ENCODE measurements at regions not wholly inside any gene's neighbourhood (a gene's known extent, or its start where the extent isn't known, plus 50 kb on each side); places are given as distances from the start of the nearest gene placed in this dataset.

GRCh38 chr12:112676507-112676906 is 115.0 kb upstream of the RPH3A start:
- no peak for DNase-seq (ENCODE audit: low read depth in 2 of 2)
- Histone ChIP-seq H3K9me3 (ENCODE audit: control insufficient read depth, insufficient read depth, low read depth, low read length) (no peaks in the 10 kb centered on the region), H4K20me1 (ENCODE audit: control insufficient read depth, extremely low read depth, insufficient read depth, low read length) (no peaks in the 10 kb centered on the region), H3K9ac (ENCODE audit: insufficient read depth, low read length) (no peak overlapping the region), H3K4me3 (replicated peaks in 1 of 4; ENCODE audit: control extremely low read depth in 1 of 4, insufficient read depth in 1 of 4, low read depth in 3 of 4, low read length in 4 of 4) (no peak overlapping the region), H3K4me1 (ENCODE audit: control insufficient read depth, extremely low read depth, insufficient read depth, low read length) (no peaks in the 10 kb centered on the region), H3K36me3 (ENCODE audit: control insufficient read depth, insufficient read depth, low read length) (no peaks in the 10 kb centered on the region), H3K27ac (ENCODE audit: insufficient read depth, low read length) (no peak overlapping the region), H3K79me2 (ENCODE audit: control insufficient read depth, insufficient read depth, low read length) (no peaks in the 10 kb centered on the region), H3K4me2 (ENCODE audit: extremely low read depth, insufficient read depth, low read length) (no peak overlapping the region), H2AFZ (ENCODE audit: low read length) (no peak overlapping the region), H3K27me3 (ENCODE audit: control insufficient read depth, insufficient read depth, low read length) (no peaks in the 10 kb centered on the region)
- TF ChIP-seq EZH2 (IDR thresholded peaks at IDR 0.05; ENCODE audit: low read length, missing control alignments) = no peak
- TF ChIP-seq CTCF (conservative IDR thresholded peaks at IDR 0.05 in 1 of 2, IDR thresholded peaks at IDR 0.05 in 1 of 2; ENCODE audit: low read depth in 1 of 2, low read length in 2 of 2) = no peak

DNA sequence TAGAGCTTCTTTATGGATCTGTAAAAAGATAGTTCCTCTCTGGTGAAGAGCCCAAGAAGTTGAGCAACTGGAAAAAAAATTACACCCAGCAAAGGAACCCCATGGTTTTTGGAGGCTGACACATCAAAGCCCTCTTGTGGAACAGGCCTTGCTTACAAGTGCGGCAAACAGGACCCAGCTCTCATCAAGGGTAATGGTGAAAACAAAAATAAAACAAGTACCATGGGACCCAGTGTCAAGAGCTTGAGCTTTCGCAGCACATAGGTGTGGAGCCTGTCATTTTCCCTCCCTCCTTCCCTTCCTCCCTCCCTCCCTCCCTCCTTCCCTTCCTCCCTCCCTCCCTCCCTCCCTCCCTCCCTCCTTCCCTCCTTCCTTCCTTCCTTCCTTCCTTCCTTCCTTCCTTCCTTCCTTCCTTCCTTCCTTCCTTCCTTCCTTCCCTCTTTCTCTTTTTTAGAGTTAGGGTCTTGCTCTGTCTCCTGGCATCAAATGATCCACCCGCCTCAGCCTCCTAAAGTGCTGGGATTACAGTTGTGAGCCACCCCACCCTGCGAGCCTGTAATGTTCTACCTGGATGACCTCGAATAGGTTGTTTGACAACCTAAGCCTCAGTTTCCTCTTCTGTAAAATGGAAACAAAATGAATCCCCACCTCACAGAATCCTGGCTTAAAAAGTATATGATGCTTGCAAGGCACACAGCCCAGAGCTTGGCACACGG is 114.3 kb upstream of the RPH3A start:
- no peaks in the 10 kb centered on the region for H3K9me3 ChIP-seq (ENCODE audit: control insufficient read depth, insufficient read depth, low read depth, low read length)

DNA sequence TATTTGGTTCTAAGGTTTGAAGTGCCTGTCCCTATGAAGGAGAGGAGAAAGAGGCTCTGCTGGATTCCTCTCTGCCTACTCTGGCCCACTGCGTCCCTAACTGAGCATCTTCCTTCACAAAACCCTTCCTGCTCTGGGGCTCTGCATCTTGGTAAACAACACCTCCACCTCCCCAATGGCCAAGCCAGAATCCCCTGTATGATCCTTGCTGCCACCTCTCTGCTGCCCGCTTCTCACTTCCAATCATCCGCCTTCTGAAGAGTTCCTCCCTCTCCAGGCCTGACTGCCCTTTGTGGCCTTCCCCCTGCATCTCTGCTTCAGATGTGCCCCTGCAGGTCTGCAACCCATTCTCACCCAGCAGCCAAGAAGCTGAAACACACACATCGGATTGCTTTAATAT is 110.6 kb upstream of the RPH3A start:
- Histone ChIP-seq H4K20me1 (ENCODE audit: control insufficient read depth, extremely low read depth, insufficient read depth, low read length) (no peaks in the 10 kb centered on the region), H3K4me1 (ENCODE audit: control insufficient read depth, extremely low read depth, insufficient read depth, low read length) (no peaks in the 10 kb centered on the region), H3K4me3 (replicated peaks in 1 of 4; ENCODE audit: control extremely low read depth in 1 of 4, insufficient read depth in 1 of 4, low read depth in 3 of 4, low read length in 4 of 4) (no peak overlapping the region), H3K4me2 (ENCODE audit: extremely low read depth, insufficient read depth, low read length) (no peak overlapping the region), H2AFZ (ENCODE audit: low read length) (no peak overlapping the region), H3K27me3 (ENCODE audit: control insufficient read depth, insufficient read depth, low read length) (no peaks in the 10 kb centered on the region), H3K9ac (ENCODE audit: insufficient read depth, low read length) (no peak overlapping the region), H3K9me3 (ENCODE audit: control insufficient read depth, insufficient read depth, low read depth, low read length) (no peaks in the 10 kb centered on the region), H3K27ac (ENCODE audit: insufficient read depth, low read length) (no peak overlapping the region), H3K79me2 (ENCODE audit: control insufficient read depth, insufficient read depth, low read length) (no peaks in the 10 kb centered on the region), H3K36me3 (ENCODE audit: control insufficient read depth, insufficient read depth, low read length) (no peaks in the 10 kb centered on the region)
- DNase-seq (ENCODE audit: low read depth in 2 of 2) = no peak
- TF ChIP-seq EZH2 (IDR thresholded peaks at IDR 0.05; ENCODE audit: low read length, missing control alignments) = no peak
- TF ChIP-seq CTCF (conservative IDR thresholded peaks at IDR 0.05 in 1 of 2, IDR thresholded peaks at IDR 0.05 in 1 of 2; ENCODE audit: low read depth in 1 of 2, low read length in 2 of 2) = no peak

More for the DNA sequence above, 114.3 kb upstream of the RPH3A start:
- Histone ChIP-seq H3K27ac (ENCODE audit: insufficient read depth, low read length) (no peak overlapping the region), H3K79me2 (ENCODE audit: control insufficient read depth, insufficient read depth, low read length) (no peaks in the 10 kb centered on the region), H2AFZ (ENCODE audit: low read length) (no peak overlapping the region), H4K20me1 (ENCODE audit: control insufficient read depth, extremely low read depth, insufficient read depth, low read length) (no peaks in the 10 kb centered on the region), H3K27me3 (ENCODE audit: control insufficient read depth, insufficient read depth, low read length) (no peaks in the 10 kb centered on the region), H3K9ac (ENCODE audit: insufficient read depth, low read length) (no peak overlapping the region), H3K4me3 (replicated peaks in 1 of 4; ENCODE audit: control extremely low read depth in 1 of 4, insufficient read depth in 1 of 4, low read depth in 3 of 4, low read length in 4 of 4) (no peak overlapping the region), H3K36me3 (ENCODE audit: control insufficient read depth, insufficient read depth, low read length) (no peaks in the 10 kb centered on the region), H3K4me2 (ENCODE audit: extremely low read depth, insufficient read depth, low read length) (no peak overlapping the region), H3K4me1 (ENCODE audit: control insufficient read depth, extremely low read depth, insufficient read depth, low read length) (no peaks in the 10 kb centered on the region)
- TF ChIP-seq CTCF (conservative IDR thresholded peaks at IDR 0.05 in 1 of 2, IDR thresholded peaks at IDR 0.05 in 1 of 2; ENCODE audit: low read depth in 1 of 2, low read length in 2 of 2) (no peak), EZH2 (IDR thresholded peaks at IDR 0.05; ENCODE audit: low read length, missing control alignments) (no peak)
- DNase-seq (ENCODE audit: low read depth in 2 of 2) = no peak
